ENCODE measurements at regions not wholly inside any gene's neighbourhood (a gene's known extent, or its start where the extent isn't known, plus 50 kb on each side); places are given as distances from the start of the nearest gene placed in this dataset.
"Not testable (repeated sequence)": the region's sequence is repeated elsewhere in the genome, so short reads cannot be mapped to it uniquely, and the experiment has no call there.

- no peaks in the 10 kb centered on the region for H3K79me2 ChIP-seq
- no peak overlapping the region for H3K4me3 ChIP-seq (ENCODE audit: low read depth, low read length)
- no peak overlapping the region for H3K27ac ChIP-seq
- H3K9ac ChIP-seq, result no peak overlapping the region
- H3K36me3 ChIP-seq (ENCODE audit: control insufficient read depth, insufficient read depth, low read length), result no peaks in the 10 kb centered on the region
- TF ChIP-seq CTCF (IDR thresholded peaks at IDR 0.05), result no peak
- H2AFZ ChIP-seq, result no peak overlapping the region
- no peaks in the 10 kb centered on the region for H3K4me1 ChIP-seq
- H3K4me2 ChIP-seq (ENCODE audit: low read length), result no peak overlapping the region
- no peaks in the 10 kb centered on the region for H3K9me3 ChIP-seq (ENCODE audit: control insufficient read depth, low read length)
- H3K27me3 ChIP-seq (ENCODE audit: control insufficient read depth, insufficient read depth, low read length), result no peaks in the 10 kb centered on the region
These were observed 475.4 kb upstream of the SEL1L start for GRCh38 chr14:82009076-82009475.

- H3K9me3 ChIP-seq (ENCODE audit: control insufficient read depth, low read length), result no peaks in the 10 kb centered on the region
- H2AFZ ChIP-seq, result no peak overlapping the region
- H3K9ac ChIP-seq, result no peak overlapping the region
- no peak overlapping the region for H3K27ac ChIP-seq
- no peak overlapping the region for H3K4me2 ChIP-seq (ENCODE audit: low read length)
- H3K36me3 ChIP-seq (ENCODE audit: control insufficient read depth, insufficient read depth, low read length), result no peaks in the 10 kb centered on the region
- no peaks in the 10 kb centered on the region for H3K79me2 ChIP-seq
- H3K4me1 ChIP-seq, result no peaks in the 10 kb centered on the region
- TF ChIP-seq CTCF (IDR thresholded peaks at IDR 0.05), result no peak
- no peak overlapping the region for H3K4me3 ChIP-seq (ENCODE audit: low read depth, low read length)
- no peaks in the 10 kb centered on the region for H3K27me3 ChIP-seq (ENCODE audit: control insufficient read depth, insufficient read depth, low read length)
These were observed 476.3 kb upstream of the SEL1L start for GRCh38 chr14:82009993-82010392.

DNA sequence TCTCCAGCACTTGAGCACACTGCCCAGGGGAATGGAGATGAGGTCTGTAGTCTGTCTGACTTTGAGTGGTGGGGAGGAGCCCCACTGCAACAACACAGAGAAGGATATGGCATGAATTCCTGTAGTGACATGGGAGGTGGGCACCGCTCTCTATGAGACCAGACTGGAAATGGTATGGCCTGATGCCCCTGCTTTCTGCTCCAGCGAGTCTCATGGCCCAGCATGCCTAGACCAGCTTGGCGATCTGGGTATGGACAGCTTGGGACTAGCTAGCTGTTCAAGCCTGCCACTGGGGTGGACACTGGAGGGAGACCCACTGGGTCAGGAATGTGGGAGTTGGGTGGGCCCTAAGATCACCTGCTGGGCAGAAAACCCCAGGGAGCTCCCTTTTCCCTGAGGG, 477.8 kb upstream of the SEL1L start:
- no peak for TF ChIP-seq CTCF (IDR thresholded peaks at IDR 0.05)
- H3K4me1 ChIP-seq, result no peaks in the 10 kb centered on the region
- H3K27me3 ChIP-seq (ENCODE audit: control insufficient read depth, insufficient read depth, low read length), result no peaks in the 10 kb centered on the region
- no peaks in the 10 kb centered on the region for H3K9me3 ChIP-seq (ENCODE audit: control insufficient read depth, low read length)
- no peak overlapping the region for H2AFZ ChIP-seq
- no peak overlapping the region for H3K4me3 ChIP-seq (ENCODE audit: low read depth, low read length)
- H3K36me3 ChIP-seq (ENCODE audit: control insufficient read depth, insufficient read depth, low read length), result no peaks in the 10 kb centered on the region
- H3K4me2 ChIP-seq (ENCODE audit: low read length), result no peak overlapping the region
- no peak overlapping the region for H3K27ac ChIP-seq
- no peaks in the 10 kb centered on the region for H3K79me2 ChIP-seq
- H3K9ac ChIP-seq, result no peak overlapping the region

DNA sequence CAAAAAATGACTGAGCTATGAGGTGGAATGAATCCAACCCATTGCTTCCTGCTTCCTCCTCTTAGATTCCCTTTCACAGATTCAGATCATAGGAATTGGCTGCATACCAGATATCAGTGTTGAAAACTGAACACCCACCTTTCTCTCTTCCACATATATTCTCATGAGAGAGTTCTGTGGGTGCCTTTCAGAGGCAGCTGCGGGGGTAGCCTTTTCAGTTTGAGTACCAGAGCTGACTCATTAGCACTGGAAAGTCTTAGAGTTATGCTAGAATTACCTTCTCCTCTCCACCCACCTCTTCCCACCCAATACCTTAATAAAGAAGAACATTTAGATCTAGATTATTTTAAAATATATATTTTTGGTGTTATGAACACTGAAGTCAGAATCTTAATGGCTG, 495.4 kb upstream of the SEL1L start:
- Histone ChIP-seq H3K79me2 (no peaks in the 10 kb centered on the region), H3K27ac (no peak overlapping the region), H3K4me3 (ENCODE audit: low read depth, low read length) (no peak overlapping the region), H3K4me2 (ENCODE audit: low read length) (no peak overlapping the region), H3K36me3 (ENCODE audit: control insufficient read depth, insufficient read depth, low read length) (no peaks in the 10 kb centered on the region), H2AFZ (no peak overlapping the region), H3K9me3 (ENCODE audit: control insufficient read depth, low read length) (no peaks in the 10 kb centered on the region), H3K9ac (no peak overlapping the region), H3K27me3 (ENCODE audit: control insufficient read depth, insufficient read depth, low read length) (no peaks in the 10 kb centered on the region), H3K4me1 (no peaks in the 10 kb centered on the region)
- no peak for TF ChIP-seq CTCF (IDR thresholded peaks at IDR 0.05)

DNA sequence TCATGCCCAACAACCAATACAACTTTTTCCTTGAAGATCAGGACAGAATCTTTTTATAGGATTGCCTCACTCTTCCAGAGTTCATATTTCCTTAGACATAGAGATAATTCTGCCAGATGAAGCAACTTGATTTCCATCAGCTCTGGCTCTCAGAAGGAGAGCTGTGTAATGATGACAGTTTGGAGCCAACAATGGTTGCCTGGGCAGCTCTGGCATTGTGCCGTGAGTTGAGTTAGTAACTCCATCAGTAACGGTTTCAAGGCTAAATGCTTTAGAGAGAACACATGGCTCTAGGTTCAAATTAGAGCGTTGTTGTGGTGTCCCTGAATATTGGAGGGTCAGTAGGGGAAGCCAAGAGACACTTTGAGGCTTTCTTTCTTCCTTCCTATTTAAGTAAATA, 501.7 kb upstream of the SEL1L start:
- H3K9ac ChIP-seq, result no peak overlapping the region
- H3K79me2 ChIP-seq, result no peaks in the 10 kb centered on the region
- H2AFZ ChIP-seq, result no peak overlapping the region
- no peaks in the 10 kb centered on the region for H3K27me3 ChIP-seq (ENCODE audit: control insufficient read depth, insufficient read depth, low read length)
- no peaks in the 10 kb centered on the region for H3K4me1 ChIP-seq
- no peak overlapping the region for H3K27ac ChIP-seq
- TF ChIP-seq CTCF (IDR thresholded peaks at IDR 0.05), result no peak
- no peaks in the 10 kb centered on the region for H3K9me3 ChIP-seq (ENCODE audit: control insufficient read depth, low read length)
- no peaks in the 10 kb centered on the region for H3K36me3 ChIP-seq (ENCODE audit: control insufficient read depth, insufficient read depth, low read length)
- H3K4me2 ChIP-seq (ENCODE audit: low read length), result no peak overlapping the region
- no peak overlapping the region for H3K4me3 ChIP-seq (ENCODE audit: low read depth, low read length)

- H3K27me3 ChIP-seq (ENCODE audit: control insufficient read depth, insufficient read depth, low read length); H2AFZ ChIP-seq; H3K9me3 ChIP-seq (ENCODE audit: control insufficient read depth, low read length); H3K36me3 ChIP-seq (ENCODE audit: control insufficient read depth, insufficient read depth, low read length); H3K4me3 ChIP-seq (ENCODE audit: low read depth, low read length); H3K4me1 ChIP-seq; H3K9ac ChIP-seq; H3K27ac ChIP-seq; H3K4me2 ChIP-seq (ENCODE audit: low read length); H3K79me2 ChIP-seq: not testable (repeated sequence)
These were observed 504.4 kb upstream of the SEL1L start for GRCh38 chr14:82038066-82038465.
